GM21528 (cell line): ENCODE measurements at regions not wholly inside any gene's neighbourhood (a gene's known extent, or its start where the extent isn't known, plus 50 kb on each side); places are given as distances from the start of the nearest gene placed in this dataset.

Experiments used
- ATAC-seq: cut with Tn5 transposase; IDR thresholded peaks from one replicate; pipeline ENCODE4 v1.9.1; 2021; ENCODE audit warnings: mild to moderate bottlenecking, moderate library complexity; ENCODE audit not compliant: unreplicated experiment, low FRiP score

DNA sequence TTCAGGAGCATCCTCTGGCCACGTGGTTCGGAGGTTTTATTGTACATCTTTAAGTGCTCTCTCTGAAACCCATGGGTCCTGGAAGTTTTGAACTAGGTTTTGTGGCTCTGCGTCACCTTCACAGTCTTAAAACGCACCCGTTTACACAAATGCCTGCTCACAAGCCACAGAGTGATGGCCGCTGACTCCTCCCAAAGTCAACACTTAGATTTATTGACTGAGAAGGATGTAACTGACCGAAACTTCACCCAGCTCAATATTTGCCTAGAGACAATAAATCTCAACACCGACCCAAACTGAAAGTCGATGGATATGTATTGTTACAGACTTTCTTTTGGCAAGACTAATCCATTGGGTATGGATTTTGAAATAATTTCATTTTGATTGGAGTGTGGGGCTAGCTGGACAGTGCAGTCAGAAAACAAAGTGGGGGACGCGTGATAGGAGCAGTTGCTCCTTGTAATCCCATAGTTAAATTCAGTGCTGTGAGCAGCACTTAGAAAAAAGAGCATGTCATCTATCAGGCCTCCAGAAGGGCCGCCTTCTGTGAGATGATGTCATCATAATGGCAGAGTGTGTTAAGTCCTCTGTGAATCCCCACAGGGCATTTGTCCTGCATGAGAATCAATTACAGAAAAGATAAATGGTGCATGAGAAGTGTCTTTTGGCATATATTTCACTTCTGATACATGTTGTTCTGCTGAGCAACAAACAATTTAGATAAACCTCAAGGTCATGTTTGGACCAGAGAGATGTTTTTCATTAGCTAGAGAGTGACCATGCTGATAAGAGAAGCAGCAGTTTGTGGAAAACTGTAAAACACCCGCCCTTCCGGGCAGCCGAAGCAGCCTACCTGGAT lies 183.7 kb downstream of the INO80D start:
- ATAC-seq, result no peak

DNA sequence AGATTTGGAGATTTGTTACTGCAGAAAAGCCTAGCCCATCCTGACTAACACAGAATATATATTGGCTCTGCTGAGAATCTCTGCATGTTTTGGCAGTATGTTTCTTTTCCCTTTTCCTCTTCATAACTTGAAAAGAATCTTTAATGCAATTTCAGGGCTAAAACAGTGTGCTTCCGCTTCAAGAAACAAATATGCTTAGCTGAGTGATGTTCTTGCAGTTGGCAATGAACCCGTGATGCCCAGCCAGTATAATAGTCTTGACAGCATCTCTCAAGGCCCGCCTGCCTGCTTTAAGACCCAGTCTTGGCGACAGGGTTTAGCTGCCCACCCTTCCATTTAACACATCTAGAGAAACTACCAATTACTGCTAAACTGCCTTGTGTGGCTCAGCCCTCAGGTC lies 184.5 kb downstream of the INO80D start:
- no peak for ATAC-seq

DNA sequence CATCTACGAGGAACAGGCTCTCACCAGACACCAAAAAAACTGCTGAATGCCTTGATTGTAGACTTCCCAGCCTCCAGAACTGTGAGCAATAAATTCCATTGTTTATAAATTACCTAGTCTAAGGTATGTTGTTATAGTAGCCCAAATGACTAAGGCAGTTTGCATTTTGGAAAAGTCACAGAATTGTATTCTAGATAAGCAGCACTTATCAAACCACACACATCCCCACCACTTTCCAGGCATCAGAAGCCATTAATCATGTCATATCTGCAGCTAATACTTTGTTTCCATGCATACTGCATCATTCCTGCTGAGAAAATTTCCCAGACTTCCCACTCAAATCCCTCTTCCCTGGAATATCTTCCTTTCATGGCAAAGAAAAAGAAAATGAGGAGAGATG lies 187.2 kb downstream of the INO80D start:
- no peak for ATAC-seq

DNA sequence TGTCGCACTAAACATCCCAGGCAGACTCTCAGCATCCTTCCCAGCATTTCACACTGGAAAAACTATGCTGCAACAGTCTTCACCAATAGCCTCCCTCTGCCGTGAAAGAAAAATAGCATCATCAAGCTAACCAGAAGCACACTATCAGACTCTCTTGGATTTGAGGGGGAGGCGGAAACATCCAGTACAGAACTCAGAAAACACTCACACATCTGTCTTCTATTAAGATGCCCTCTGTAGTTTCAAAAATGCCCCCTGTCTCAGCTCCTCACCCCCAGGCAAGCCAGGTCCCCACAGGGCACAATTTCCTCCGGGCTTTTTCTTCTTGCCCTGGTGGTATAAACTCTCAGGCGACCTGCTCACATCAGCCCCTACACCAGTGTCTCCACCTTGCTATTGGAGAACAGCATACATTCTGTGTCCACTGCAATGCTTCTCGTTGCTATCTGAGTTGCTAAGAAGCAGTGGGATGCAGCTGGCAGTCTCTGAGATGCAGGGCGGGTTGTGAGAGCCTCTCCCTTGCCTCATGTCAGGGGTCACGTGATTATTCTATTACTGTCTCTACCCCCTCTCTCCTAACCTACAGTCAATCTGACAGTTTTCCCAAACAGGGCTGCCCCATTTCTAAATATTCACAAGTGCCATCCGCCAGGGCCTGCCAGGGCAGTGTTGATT lies 189.9 kb downstream of the INO80D start:
- no peak for ATAC-seq

DNA sequence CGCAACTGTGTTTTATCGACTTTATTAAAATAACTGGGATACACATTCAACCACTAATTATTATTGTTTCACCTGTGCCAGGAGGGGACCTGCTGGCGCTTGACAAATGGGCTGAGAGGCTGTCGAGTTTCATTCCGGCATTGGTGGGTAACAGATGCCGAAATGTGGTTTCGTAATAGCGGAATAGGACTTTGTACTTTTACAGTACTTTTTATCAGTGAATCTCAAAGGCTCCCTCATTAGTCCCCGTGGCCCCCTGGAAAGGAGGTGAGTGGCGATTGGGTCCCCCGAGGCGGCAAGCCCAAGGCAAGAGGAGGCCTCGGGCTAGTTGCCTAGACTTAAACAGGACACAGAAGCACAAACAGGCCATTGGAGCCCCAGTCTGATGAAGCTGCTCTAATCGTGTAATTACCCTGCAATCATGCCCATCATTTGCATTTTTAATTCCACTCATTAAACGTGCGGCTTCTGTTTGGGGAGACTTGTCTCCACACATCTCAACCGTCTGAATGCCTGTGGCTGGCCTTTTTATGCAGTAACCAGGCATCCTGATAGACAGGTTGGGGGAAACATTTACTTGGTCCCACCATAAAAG lies 193.2 kb downstream of the INO80D start:
- ATAC-seq, result no peak

DNA sequence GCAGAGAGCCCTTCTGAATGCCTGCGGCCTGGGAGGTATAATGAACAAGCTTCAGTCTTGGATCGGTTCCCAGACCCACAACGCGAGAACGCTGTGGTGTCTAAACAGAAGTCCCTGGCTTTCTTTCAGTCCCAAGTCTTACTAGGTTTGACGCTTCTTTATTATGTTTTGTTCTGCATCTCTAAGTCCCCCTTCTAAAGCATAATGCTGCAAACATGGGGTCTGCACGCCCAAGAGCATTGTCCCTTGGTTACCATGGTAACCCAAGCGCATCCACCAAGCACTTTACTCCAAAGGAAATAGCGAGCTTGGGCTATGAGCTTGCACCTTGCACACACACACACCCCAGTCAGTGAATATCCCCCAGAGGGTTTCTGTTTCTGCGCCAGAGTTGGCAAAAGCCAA lies 193.7 kb downstream of the INO80D start:
- no peak for ATAC-seq

DNA sequence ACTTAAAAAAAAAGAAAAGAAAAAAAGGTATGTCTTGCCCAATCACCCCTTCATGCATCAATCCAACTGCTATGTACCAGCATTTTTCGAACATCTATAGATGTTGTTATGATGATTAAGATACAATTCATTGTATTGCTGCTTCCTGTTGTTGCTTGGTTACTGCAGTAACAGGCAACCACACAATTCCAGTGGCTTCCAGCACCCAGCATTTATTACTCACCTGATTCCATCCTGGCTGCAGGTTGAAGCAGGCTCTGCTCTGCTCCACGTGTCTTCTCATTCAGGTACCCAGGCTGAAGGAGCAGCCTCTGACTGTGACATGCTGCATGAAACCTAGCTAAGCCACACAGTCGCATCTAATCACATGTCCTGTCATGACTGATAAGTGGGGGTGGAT lies 196.9 kb downstream of the INO80D start:
- ATAC-seq, result no peak

DNA sequence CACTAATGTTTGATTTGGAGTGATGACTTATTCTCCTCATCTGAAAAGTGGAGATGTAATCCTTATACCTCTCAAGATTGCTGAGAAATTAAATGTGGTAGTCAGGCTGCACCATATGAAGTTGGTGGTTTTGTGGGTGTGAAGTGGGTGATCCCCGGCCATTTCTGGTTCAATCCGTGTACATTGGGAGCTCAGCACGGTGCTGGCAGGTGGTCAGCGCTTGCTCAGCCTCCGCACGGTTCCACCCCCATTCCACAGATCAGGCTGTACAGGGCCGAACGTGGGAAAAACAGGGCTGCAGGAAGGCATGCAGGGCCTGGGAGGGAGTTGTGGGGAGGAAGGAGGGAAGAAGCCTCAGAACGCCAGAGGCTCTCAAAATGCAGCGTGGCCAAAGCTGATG lies 198.3 kb downstream of the INO80D start:
- no peak for ATAC-seq

DNA sequence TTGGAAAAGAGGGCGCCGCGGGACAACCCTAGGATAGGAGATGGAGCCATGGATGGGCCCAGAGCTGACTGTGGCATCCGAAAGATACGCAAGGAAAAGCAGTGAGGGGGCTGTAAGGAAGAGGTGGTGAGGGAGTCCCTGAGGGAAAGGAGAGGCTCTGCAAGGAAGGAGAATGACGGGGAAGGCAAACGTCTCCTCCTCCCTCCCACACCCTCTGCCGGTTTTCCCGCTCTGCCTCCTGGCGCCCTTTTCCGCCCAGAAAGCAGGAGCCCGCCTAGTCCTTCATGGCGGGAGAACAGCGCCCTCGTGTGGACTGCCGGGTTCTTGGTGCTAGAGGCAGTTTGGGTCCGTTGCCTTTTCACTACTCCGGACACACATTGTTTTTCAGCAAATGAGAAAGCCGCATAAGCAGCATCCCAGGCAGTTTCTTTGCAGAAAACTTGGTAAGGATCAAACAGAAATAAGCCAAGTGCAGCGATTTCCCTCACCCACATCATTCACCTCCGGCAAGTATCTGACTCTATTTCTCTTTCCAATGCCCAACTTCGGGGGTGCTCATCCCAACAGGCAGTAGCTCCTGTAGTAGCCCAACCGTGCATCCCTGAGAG lies 200.4 kb downstream of the INO80D start:
- ATAC-seq, result no peak

DNA sequence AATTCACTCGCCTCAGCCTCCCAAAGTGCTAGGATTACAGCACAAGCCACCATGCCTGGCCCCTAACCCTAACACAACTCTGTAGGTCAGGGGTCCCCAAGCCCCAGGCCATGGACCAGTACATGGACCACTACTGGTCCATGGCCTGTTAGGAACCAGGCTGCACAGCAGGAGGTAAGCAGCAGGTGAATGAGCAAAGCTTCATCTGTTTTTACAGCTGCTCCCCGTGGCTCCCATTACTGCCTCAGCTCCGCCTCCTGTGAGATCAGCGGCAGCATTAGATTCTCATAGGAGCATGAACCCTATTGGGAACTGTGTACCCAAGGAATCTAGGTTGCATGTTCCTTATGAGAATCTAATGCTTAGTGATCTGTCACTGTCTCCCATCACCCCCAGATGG lies 201.7 kb downstream of the NRP2 start:
- no peak for ATAC-seq

DNA sequence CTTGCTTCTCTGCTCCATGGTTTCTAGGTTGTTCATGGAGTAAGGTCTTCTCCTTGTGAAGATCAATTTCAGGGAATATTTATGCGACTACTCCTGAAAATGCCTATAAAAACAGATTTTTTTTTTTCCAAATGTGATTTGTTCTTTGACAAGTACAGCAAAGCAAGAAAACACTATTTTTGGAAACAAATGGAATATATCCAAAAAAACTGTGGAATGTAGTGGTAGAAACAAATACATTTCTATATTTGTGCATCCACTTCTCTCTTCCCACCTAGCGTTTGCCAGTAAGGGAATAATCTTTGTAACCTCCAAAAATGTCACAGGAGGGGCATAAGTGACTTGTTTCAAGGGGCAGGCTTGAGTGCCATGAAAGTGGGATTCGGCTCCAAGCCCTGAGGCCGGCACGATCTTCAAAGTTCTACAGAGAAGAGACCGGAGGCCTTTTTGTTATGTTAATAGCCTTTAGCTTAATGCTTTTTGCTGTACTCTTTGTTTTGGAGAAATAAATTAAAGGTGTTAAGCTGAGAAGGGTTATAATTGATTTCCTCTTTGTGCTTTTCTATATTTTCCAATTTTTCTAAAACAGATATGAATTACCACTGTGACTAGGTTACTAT lies 200.6 kb downstream of the NRP2 start:
- ATAC-seq, result no peak

DNA sequence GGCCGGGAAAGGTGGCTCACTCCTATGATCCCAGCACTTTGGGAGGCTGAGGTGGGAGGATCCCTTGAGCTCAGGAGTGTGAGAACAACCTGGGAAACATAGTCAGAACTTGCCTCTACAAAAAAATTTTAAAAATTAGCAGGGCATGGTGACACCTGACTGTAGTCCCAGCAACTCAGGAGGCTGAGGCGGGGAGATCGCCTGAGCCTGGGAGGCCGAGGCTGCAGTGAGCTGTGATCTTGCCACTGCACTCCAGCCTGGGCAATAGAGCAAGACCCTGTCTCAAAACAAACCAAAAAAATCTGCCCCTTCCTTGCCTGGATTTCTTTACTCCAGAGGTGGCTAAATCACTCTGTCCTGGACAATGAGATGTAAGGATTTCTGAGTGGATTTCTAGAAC lies 197.7 kb downstream of the NRP2 start:
- no peak for ATAC-seq

DNA sequence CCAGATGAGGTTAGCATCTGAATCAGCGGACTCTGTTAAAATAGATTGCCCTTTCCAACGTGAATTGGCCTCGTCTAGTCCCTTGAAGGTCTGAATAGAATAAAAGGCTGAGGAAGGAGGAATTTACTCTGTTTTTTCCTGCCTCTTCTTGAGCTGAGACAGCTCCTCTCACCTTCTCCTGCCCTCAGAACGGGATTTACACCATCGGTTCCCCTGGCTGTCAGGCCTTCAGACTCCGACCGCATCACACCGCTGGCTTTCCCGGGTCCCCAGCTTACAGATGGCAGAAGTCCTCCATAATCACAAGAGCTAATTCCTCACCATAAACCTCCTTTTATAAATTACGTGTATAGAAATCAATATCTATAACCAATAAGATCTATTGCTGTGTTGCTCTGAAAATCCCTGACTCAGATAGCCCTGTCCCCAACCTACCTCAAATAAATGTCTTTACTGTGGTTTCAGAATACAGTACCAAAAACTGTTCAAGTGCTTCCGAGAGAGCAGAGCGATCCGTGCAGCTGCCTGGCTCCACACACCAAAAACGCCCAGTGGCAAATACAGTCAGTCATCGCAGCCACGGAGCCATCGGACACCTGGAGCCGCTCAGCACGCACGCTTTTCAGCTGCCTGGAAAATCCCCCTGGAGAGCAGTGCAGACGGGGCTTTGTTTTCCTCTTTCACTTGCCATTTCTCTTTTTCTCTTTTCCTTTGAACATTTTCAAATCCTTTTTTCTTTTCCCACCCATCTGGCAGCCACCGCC lies 196.9 kb downstream of the NRP2 start:
- ATAC-seq, result no peak

DNA sequence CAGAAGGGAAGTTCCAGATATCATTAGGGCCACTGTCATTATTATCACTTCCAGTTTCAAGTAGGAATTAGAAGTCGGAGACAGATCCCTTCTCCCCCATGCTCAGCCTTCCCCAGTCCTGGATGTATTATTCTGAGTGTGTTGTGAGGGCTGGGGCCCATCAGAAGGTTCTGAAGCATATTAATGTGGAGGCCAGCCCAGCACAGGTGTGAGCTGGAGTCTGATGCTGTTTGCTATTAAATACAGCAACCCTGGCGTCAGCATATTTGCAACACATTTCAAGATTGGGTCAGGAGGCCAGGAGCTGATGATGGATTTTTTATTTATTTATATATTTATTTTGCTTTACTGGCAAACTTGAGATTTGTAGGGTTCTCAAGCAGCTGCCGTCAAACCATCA lies 195.2 kb downstream of the NRP2 start:
- no peak for ATAC-seq

DNA sequence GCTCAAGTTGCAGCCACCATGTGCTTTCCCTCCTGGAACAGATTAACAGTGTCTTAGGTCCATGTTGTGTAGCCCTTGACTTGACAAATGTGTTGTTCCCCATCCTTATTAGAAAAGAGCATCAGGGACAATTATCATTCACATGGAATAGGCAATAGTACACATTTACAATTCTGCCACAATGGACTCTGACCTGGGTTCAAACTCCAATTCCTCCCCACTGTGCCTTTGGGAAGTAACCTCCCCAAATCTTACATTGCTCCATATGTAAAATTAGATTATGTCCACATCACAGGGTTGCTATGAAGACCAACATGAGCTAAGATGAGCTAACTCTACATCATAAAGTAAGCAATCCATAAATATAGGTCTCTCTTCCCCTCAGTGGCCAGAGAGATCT lies 193.8 kb downstream of the NRP2 start:
- ATAC-seq, result no peak

DNA sequence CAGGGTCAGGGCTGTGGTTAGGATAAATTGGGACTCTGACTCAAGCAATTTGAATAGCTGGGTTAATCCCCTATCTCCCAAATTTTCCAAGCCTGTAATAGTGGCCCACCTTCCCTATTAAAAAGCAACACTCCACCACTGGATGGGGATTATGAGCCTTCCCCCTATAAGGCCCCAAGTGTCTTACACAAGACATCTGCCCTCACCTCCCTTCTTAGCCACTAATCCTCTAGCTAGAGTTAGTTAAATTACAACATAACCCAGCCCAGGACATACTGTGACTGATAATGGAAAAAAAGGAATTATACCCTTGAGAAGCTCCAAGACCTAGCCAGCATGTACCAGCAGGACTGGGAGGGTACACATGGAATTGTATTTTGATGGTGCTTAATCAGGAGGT lies 190.4 kb downstream of the NRP2 start:
- no peak for ATAC-seq

DNA sequence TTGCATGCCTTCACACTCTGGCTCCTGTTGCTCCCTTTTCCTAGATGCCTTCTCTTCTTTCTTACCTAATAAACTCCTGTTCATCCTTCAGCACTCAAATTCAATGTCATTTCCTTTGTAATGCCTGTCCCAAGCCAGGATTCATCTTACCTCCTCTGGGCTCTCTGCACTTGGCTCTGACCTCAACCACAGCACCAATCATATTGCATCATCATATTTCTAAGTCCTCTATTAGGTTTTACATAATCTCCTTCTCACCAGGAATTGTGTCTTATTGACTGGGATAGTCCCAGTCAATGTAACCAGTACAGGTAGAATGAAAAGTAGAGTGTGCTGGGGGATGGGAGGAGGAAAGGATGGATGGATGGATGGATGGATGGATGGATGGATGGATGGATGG lies 187.1 kb downstream of the NRP2 start:
- no peak for ATAC-seq

DNA sequence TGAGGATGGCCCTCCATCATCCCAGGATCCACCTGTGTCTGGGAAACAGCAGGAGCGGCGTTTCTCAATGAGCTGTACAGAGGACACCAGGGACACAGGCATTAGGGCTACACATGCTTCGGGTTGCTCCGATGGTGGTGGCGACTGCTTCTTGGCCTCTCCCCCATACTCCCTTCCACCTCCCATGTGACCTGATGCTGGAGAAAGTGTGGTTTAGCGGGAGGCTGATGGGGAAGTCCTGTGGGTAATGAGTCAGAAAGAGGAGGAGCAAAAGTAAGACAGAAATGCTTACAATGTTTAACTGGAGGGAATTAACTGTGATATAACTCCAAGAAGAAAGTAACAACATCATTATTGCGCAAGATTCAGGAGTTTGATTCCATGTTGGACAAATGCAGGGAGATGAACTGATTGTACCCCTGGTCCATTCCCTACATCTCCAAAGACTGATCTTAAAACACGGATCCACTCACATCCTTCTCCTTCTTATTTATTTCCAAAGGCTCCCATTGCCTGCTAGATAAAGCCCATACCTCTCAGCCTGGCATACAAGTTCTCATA lies 186.6 kb downstream of the NRP2 start:
- no peak for ATAC-seq

DNA sequence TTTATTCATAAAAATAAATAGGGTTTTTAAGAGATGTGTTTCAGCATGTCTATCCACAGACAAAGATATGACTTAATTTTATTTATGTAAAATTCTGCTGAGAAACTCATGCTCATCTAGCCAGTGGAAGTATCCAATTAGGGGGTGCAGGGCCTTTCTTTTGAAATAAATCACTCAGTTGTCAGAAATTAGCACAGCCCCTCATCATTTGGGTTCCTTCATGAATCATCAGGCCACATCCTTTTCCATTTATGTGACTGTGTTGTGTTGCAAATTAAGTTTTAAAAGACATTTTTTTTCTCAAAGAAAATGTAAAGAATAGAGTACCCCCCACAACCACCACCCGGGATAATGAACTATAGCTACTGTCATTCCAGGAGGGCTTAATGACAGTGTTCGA lies 185.8 kb downstream of the NRP2 start:
- no peak for ATAC-seq

DNA sequence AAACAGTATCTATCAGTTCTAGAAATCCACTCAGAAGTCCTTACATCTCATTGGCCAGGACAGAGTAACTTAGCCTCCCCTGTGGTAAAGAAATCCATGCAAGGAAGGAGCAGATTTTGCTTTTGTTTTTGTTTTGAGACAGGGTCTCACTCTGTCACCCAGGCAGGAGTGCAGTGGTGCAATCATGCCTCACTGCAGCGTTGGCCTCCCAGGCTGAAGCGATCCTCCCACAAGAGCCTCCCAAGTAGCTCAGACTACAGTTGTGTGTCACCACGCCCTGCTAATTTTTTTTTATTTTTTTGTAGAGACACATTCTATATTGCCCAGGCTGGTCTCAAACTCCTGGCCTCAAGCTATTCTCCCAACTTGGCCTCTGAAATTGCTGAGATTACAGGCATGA lies 185.1 kb downstream of the NRP2 start:
- no peak for ATAC-seq
